ENCODE measurements at regions not wholly inside any gene's neighbourhood (a gene's known extent, or its start where the extent isn't known, plus 50 kb on each side); places are given as distances from the start of the nearest gene placed in this dataset.

- no peak for DNase-seq (ENCODE audit: low read depth)
These were observed 191.1 kb downstream of the MAP2K6 start for GRCh38 chr17:69605571-69605970.

GRCh38 chr17:69606142-69606800, 191.8 kb downstream of the MAP2K6 start:
- DNase-seq (ENCODE audit: low read depth) = no peak

GRCh38 chr17:69607162-69607834, 192.8 kb downstream of the MAP2K6 start:
- DNase-seq (ENCODE audit: low read depth) = peak; percentile 62

GRCh38 chr17:69608141-69608540, 193.6 kb downstream of the MAP2K6 start:
- DNase-seq (ENCODE audit: low read depth) = no peak

- DNase-seq (ENCODE audit: low read depth) = peak; percentile 83
These were observed 194.4 kb downstream of the MAP2K6 start for GRCh38 chr17:69608808-69609472.

GRCh38 chr17:69609473-69610305, 195.2 kb downstream of the MAP2K6 start:
- peak; percentile 39 for DNase-seq (ENCODE audit: low read depth)

GRCh38 chr17:69620363-69620762, 205.9 kb downstream of the MAP2K6 start:
- DNase-seq (ENCODE audit: low read depth) = no peak

GRCh38 chr17:69625474-69625873, 211.0 kb downstream of the MAP2K6 start:
- DNase-seq (ENCODE audit: low read depth) = no peak

GRCh38 chr17:69630056-69630635, 215.6 kb downstream of the MAP2K6 start:
- no peak for DNase-seq (ENCODE audit: low read depth)

- no peak for DNase-seq (ENCODE audit: low read depth)
These were observed 220.3 kb downstream of the MAP2K6 start for GRCh38 chr17:69634844-69635243.

- no peak for DNase-seq (ENCODE audit: low read depth)
These were observed 223.1 kb downstream of the MAP2K6 start for GRCh38 chr17:69637446-69638156.

GRCh38 chr17:69639096-69639495, 224.6 kb downstream of the MAP2K6 start:
- DNase-seq (ENCODE audit: low read depth) = no peak

GRCh38 chr17:69640073-69640472, 225.6 kb downstream of the MAP2K6 start:
- DNase-seq (ENCODE audit: low read depth) = no peak

GRCh38 chr17:69643686-69644085, 229.2 kb downstream of the MAP2K6 start:
- no peak for DNase-seq (ENCODE audit: low read depth)

- DNase-seq (ENCODE audit: low read depth) = no peak
These were observed 232.2 kb downstream of the MAP2K6 start for GRCh38 chr17:69646729-69647128.

- DNase-seq (ENCODE audit: low read depth) = no peak
These were observed 236.4 kb downstream of the MAP2K6 start for GRCh38 chr17:69650881-69651280.

GRCh38 chr17:69651921-69652320, 237.4 kb downstream of the MAP2K6 start:
- DNase-seq (ENCODE audit: low read depth) = peak; percentile 4

GRCh38 chr17:69654981-69655855, 240.7 kb downstream of the MAP2K6 start:
- peak; percentile 74 for DNase-seq (ENCODE audit: low read depth)

- DNase-seq (ENCODE audit: low read depth) = no peak
These were observed 241.4 kb downstream of the MAP2K6 start for GRCh38 chr17:69655902-69656301.
